IMR-90 (cell line): ENCODE measurements at regions not wholly inside any gene's neighbourhood (a gene's known extent, or its start where the extent isn't known, plus 50 kb on each side); places are given as distances from the start of the nearest gene placed in this dataset.

Source experiments
- ATAC-seq: fragments of 200-7000 bp; cut with Tn5 transposase; 2 replicates; pipeline ENCODE4 v1.9.1; 2020; ENCODE audit warnings: low read depth, mild to moderate bottlenecking, moderate library complexity
- BruUV-seq: library from RNA; stranded (reverse); fragments of 400-500 nt; replicated peaks from 2 replicates; lab custom pipeline; 2021; lab: Mats Ljungman, UMichigan
- CTCF ChIA-PET: fragments of 300-600 bp; formaldehyde crosslinking; extraction: SDS; loops from one replicate; lab custom pipeline; 2021; ENCODE audit warnings: antibody characterized with exemption; lab: Yijun Ruan, JAX
- POLR2A ChIA-PET: fragments of 300-600 bp; sonication (Branson Sonifier 250); formaldehyde crosslinking; loops from one replicate; lab custom pipeline; 2022; ENCODE audit warnings: antibody characterized with exemption; ENCODE audit not compliant: unreplicated experiment; lab: Charles Lee
- DNase-seq: peaks from one replicate; pipeline ENCODE4 v3.0.0; 2013
- H2AFZ ChIP-seq: replicated peaks from 2 replicates; pipeline ENCODE3; 2013; ENCODE audit warnings: low read length, mild to moderate bottlenecking; ENCODE audit not compliant: poor library complexity
- H2AK5ac ChIP-seq: 2 replicates; pipeline ENCODE4 v1.6.1; 2013; ENCODE audit warnings: low read depth, low read length, inconsistent platforms
- H2AK9ac ChIP-seq: replicated peaks from 2 replicates; pipeline ENCODE3; 2013; ENCODE audit warnings: mild to moderate bottlenecking, low read depth, low read length, moderate library complexity; ENCODE audit not compliant: poor library complexity
- H2BK120ac ChIP-seq: 2 replicates; pipeline ENCODE4 v1.6.1; 2013; ENCODE audit warnings: low read depth, low read length, inconsistent platforms
- H2BK15ac ChIP-seq: 3 replicates; pipeline ENCODE4 v1.6.1; 2013; ENCODE audit warnings: low read depth, low read length, inconsistent platforms
- H2BK20ac ChIP-seq: 2 replicates; pipeline ENCODE4 v1.6.1; 2013; ENCODE audit warnings: low read depth, mild to moderate bottlenecking, inconsistent platforms, low read length, moderate library complexity
- H2BK5ac ChIP-seq: 2 replicates; pipeline ENCODE4 v1.6.1; 2013; ENCODE audit warnings: mild to moderate bottlenecking, low read depth, low read length, inconsistent platforms; ENCODE audit not compliant: poor library complexity, severe bottlenecking
- H3K14ac ChIP-seq: replicated peaks from 2 replicates; pipeline ENCODE4 v1.6.1; 2013; ENCODE audit warnings: low read depth, low read length, inconsistent platforms
- H3K18ac ChIP-seq: 2 replicates; pipeline ENCODE4 v1.6.1; 2013; ENCODE audit warnings: low read depth, low read length, control low read depth
- H3K23ac ChIP-seq: 2 replicates; pipeline ENCODE4 v1.6.1; 2013; ENCODE audit warnings: low read depth, low read length, inconsistent platforms
- H3K27ac ChIP-seq: 2 replicates; pipeline ENCODE4 v1.5.1; 2013; ENCODE audit warnings: mild to moderate bottlenecking, control low read depth, low read length; ENCODE audit not compliant: insufficient read depth
- H3K27me3 ChIP-seq: 2 replicates; pipeline ENCODE4 v1.6.1; 2013; ENCODE audit warnings: low read length; ENCODE audit not compliant: control insufficient read depth, insufficient read depth
- H3K36me3 ChIP-seq: 2 replicates; pipeline ENCODE4 v1.6.1; 2013; ENCODE audit warnings: low read length, mixed read lengths; ENCODE audit not compliant: control insufficient read depth, insufficient read depth
- H3K4ac ChIP-seq: 2 replicates; pipeline ENCODE4 v1.6.1; 2013; ENCODE audit warnings: low read depth, low read length, inconsistent platforms
- H3K4me1 ChIP-seq: 2 replicates; pipeline ENCODE4 v1.6.1; 2013; ENCODE audit warnings: low read length, mixed read lengths; ENCODE audit not compliant: control insufficient read depth, insufficient read depth
- H3K4me2 ChIP-seq: 2 replicates; pipeline ENCODE4 v1.6.1; 2013; ENCODE audit warnings: low read depth, mild to moderate bottlenecking, control low read depth, low read length, moderate library complexity
- H3K4me3 ChIP-seq: 2 replicates; pipeline ENCODE4 v1.5.1; 2013; ENCODE audit warnings: low read depth, mild to moderate bottlenecking, control low read depth, low read length, moderate library complexity; ENCODE audit not compliant: insufficient read depth
- H3K56ac ChIP-seq: 2 replicates; pipeline ENCODE4 v1.6.1; 2013; ENCODE audit warnings: low read length, inconsistent platforms; ENCODE audit not compliant: insufficient read depth; ENCODE audit errors: extremely low read depth
- H3K79me1 ChIP-seq, 2 experiments: 2 replicates each; pipeline ENCODE4 v1.6.1; 2013; ENCODE audit warnings: low read length in 2 of 2, inconsistent platforms in 1 of 2, low read depth in 1 of 2
- H3K9ac ChIP-seq: 2 replicates; pipeline ENCODE4 v1.6.1; 2013; ENCODE audit warnings: low read depth, low read length, control low read depth
- H3K9me1 ChIP-seq: 2 replicates; pipeline ENCODE4 v1.6.1; 2013; ENCODE audit warnings: low read length, inconsistent platforms; ENCODE audit not compliant: insufficient read depth
- H3K9me3 ChIP-seq: 2 replicates; pipeline ENCODE4 v1.6.1; 2013; ENCODE audit warnings: low read length; ENCODE audit not compliant: control insufficient read depth, insufficient read depth
- H4K20me1 ChIP-seq: 2 replicates; pipeline ENCODE4 v1.6.1; 2013; ENCODE audit warnings: low read length, inconsistent platforms; ENCODE audit not compliant: insufficient read depth
- H4K5ac ChIP-seq: 2 replicates; pipeline ENCODE4 v1.6.1; 2013; ENCODE audit warnings: mild to moderate bottlenecking, low read depth, low read length, control low read depth
- H4K8ac ChIP-seq, 2 experiments: 2 replicates each; pipeline ENCODE4 v1.6.1; 2013; ENCODE audit warnings: low read depth in 2 of 2, low read length in 2 of 2, control low read depth in 1 of 2, inconsistent platforms in 1 of 2
- H4K91ac ChIP-seq: 2 replicates; pipeline ENCODE4 v1.6.1; 2013; ENCODE audit warnings: low read depth, low read length, inconsistent platforms; ENCODE audit not compliant: insufficient read depth
- BHLHE40 ChIP-seq: fragments of 150-350 bp; IDR thresholded peaks from 2 replicates; pipeline ENCODE4 v1.6.1; 2016; ENCODE audit warnings: mild to moderate bottlenecking, low read depth, low read length
- MXI1 ChIP-seq: IDR thresholded peaks from 2 replicates; pipeline ENCODE4 v1.6.1; 2012; ENCODE audit warnings: low read depth, mild to moderate bottlenecking, low read length, moderate library complexity, borderline replicate concordance
- RCOR1 ChIP-seq: IDR thresholded peaks from 2 replicates; pipeline ENCODE4 v1.6.1; 2012; ENCODE audit warnings: mild to moderate bottlenecking, low read length, improper control_type of control experiment; ENCODE audit not compliant: insufficient replicate concordance
- WGBS, 2 experiments: methylation state at CpG; one replicate each; pipeline versions ENCODE4 v1.1.5 to v1.1.7; 2013; ENCODE audit warnings: missing lambda C conversion rate in 2 of 2; ENCODE audit not compliant: insufficient read length in 1 of 2; ENCODE audit errors: extremely low coverage in 2 of 2; 5-methylcytosine and 5-hydroxymethylcytosine counted together
- dilution Hi-C: fragments of 300-500 bp; cut with HindIII; formaldehyde crosslinking; loops from one replicate; pipeline ENCODE4 v1.14.3; 2018; ENCODE audit warnings: low sequenced_read_pairs; ENCODE audit not compliant: unreplicated experiment
- in situ Hi-C: fragments of 300-500 bp; cut with MboI; formaldehyde crosslinking; loops from 3 replicates; pipeline ENCODE4 v1.14.3; 2019; ENCODE audit warnings: low sequenced_read_pairs, inconsistent platforms, mixed read lengths
- intact Hi-C: fragments of 100-400 bp; cut with micrococcal nuclease; formaldehyde crosslinking; loops from 2 replicates; pipeline ENCODE4 v1.10.0; 2022
- TF ChIP-seq, protein P1 (sequence below): fragments of 150-350 bp; IDR thresholded peaks from 2 replicates; pipeline ENCODE4 v1.6.1; 2017; ENCODE audit warnings: mild to moderate bottlenecking, antibody characterized with exemption, low read length, low read depth
- TF ChIP-seq, protein P2 (sequence below): conservative IDR thresholded peaks from 2 replicates; pipeline ENCODE4 v1.5.1; 2012; ENCODE audit warnings: mild to moderate bottlenecking, low read depth, low read length, improper control_type of control experiment
- TF ChIP-seq, protein P3 (sequence below): fragments of 150-350 bp; IDR thresholded peaks from 2 replicates; pipeline ENCODE4 v1.6.1; 2016; ENCODE audit warnings: low read depth, mild to moderate bottlenecking, low read length, moderate library complexity, borderline replicate concordance

DNA sequence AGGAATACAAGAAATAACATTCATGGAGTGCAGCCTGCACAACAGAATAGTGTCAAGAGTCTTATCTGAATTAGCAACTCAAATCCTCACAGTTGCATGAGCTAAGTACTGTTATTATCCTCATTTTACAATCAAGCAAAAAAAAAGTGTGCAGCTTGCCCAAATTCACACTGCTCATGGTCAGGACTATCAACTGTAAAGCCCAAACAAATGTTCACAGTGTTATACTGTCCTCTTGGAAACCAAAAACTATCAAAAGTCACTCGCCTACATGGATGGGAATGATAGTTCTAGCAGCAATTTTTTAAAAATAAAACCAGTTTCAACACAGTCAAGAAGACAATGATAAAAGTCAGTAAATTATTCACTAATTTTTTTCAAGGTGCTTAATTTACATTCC lies 114.6 kb upstream of the HSF2 start:
- H3K36me3 ChIP-seq, result no peaks in the 10 kb centered on the region
- H3K27me3 ChIP-seq, result no peaks in the 10 kb centered on the region
- no CpG with 5 or more reads among the region's 1 CpG for WGBS, 2 experiments
- intact Hi-C loops, result no loop called here
- no peaks in the 10 kb centered on the region for H4K20me1 ChIP-seq
- in situ Hi-C loops, result no loop called here
- no peak overlapping the region for H3K14ac ChIP-seq
- BruUV-seq, result no TSS peak
- ChIA-PET POLR2A (no interaction called here), CTCF (interaction anchor here (0.7 kb wide), 1 partner anchor 61 kb away, joined by 3 read pairs; no protein-coding TSS in a partner anchor)
- no peak overlapping the region for H2BK15ac ChIP-seq
- H3K27ac ChIP-seq, result no peak overlapping the region
- H3K9ac ChIP-seq, result no peak overlapping the region
- no peak overlapping the region for H4K91ac ChIP-seq
- H3K4me1 ChIP-seq, result no peaks in the 10 kb centered on the region
- no peak for ATAC-seq
- no peak overlapping the region for H3K4ac ChIP-seq
- H2AFZ ChIP-seq, result no peak overlapping the region
- DNase-seq, result no peak
- no peak overlapping the region for H2BK20ac ChIP-seq
- no peak overlapping the region for H3K56ac ChIP-seq
- no peak overlapping the region for H3K23ac ChIP-seq
- H2BK5ac ChIP-seq, result no peak overlapping the region
- no peak overlapping the region for H3K4me3 ChIP-seq
- dilution Hi-C loops, result no loop called here
- no peaks in the 10 kb centered on the region for H3K9me3 ChIP-seq
- no peak overlapping the region for H4K5ac ChIP-seq
- no peaks in the 10 kb centered on the region for H3K79me1 ChIP-seq
- TF ChIP-seq, protein P1, sequence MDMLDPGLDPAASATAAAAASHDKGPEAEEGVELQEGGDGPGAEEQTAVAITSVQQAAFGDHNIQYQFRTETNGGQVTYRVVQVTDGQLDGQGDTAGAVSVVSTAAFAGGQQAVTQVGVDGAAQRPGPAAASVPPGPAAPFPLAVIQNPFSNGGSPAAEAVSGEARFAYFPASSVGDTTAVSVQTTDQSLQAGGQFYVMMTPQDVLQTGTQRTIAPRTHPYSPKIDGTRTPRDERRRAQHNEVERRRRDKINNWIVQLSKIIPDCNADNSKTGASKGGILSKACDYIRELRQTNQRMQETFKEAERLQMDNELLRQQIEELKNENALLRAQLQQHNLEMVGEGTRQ, result no peak
- TF ChIP-seq, protein P2, sequence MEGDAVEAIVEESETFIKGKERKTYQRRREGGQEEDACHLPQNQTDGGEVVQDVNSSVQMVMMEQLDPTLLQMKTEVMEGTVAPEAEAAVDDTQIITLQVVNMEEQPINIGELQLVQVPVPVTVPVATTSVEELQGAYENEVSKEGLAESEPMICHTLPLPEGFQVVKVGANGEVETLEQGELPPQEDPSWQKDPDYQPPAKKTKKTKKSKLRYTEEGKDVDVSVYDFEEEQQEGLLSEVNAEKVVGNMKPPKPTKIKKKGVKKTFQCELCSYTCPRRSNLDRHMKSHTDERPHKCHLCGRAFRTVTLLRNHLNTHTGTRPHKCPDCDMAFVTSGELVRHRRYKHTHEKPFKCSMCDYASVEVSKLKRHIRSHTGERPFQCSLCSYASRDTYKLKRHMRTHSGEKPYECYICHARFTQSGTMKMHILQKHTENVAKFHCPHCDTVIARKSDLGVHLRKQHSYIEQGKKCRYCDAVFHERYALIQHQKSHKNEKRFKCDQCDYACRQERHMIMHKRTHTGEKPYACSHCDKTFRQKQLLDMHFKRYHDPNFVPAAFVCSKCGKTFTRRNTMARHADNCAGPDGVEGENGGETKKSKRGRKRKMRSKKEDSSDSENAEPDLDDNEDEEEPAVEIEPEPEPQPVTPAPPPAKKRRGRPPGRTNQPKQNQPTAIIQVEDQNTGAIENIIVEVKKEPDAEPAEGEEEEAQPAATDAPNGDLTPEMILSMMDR, result no peak
- no peak for TF ChIP-seq RCOR1
- TF ChIP-seq MXI1, result no peak
- TF ChIP-seq BHLHE40, result no peak
- TF ChIP-seq, protein P3, sequence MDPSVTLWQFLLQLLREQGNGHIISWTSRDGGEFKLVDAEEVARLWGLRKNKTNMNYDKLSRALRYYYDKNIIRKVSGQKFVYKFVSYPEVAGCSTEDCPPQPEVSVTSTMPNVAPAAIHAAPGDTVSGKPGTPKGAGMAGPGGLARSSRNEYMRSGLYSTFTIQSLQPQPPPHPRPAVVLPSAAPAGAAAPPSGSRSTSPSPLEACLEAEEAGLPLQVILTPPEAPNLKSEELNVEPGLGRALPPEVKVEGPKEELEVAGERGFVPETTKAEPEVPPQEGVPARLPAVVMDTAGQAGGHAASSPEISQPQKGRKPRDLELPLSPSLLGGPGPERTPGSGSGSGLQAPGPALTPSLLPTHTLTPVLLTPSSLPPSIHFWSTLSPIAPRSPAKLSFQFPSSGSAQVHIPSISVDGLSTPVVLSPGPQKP, result no peak
- no peaks in the 10 kb centered on the region for H3K9me1 ChIP-seq
- no peak overlapping the region for H2AK9ac ChIP-seq
- H3K4me2 ChIP-seq, result no peak overlapping the region
- no peak overlapping the region for H3K18ac ChIP-seq
- no peak overlapping the region for H4K8ac ChIP-seq
- no peak overlapping the region for H2BK120ac ChIP-seq
- H2AK5ac ChIP-seq, result no peak overlapping the region
